GM06990 (cell line): ENCODE measurements at regions not wholly inside any gene's neighbourhood (a gene's known extent, or its start where the extent isn't known, plus 50 kb on each side); places are given as distances from the start of the nearest gene placed in this dataset.
"Not testable (repeated sequence)": the region's sequence is repeated elsewhere in the genome, so short reads cannot be mapped to it uniquely, and the experiment has no call there.

Experiments used
- DNase-seq: peaks from one replicate; pipeline ENCODE4 v3.0.0-alpha.2; 2011; ENCODE audit not compliant: insufficient read length; ENCODE audit errors: extremely low read depth
- H3K27me3 ChIP-seq: replicated peaks from 2 replicates; pipeline ENCODE4 v1.6.0; 2011; ENCODE audit warnings: low read length; ENCODE audit not compliant: control insufficient read depth, insufficient read depth
- H3K36me3 ChIP-seq: 2 replicates; pipeline ENCODE4 v1.5.1; 2011; ENCODE audit warnings: low read length; ENCODE audit not compliant: control insufficient read depth, insufficient read depth
- H3K4me3 ChIP-seq: replicated peaks from 2 replicates; pipeline ENCODE4 v1.5.1; 2011; ENCODE audit warnings: low read depth, mild to moderate bottlenecking, control low read depth, low read length
- TF ChIP-seq, protein P1 (sequence below): IDR thresholded peaks from 2 replicates; pipeline ENCODE4 v1.5.1; 2011; ENCODE audit warnings: low read length, control low read depth, mild to moderate bottlenecking, inconsistent platforms; ENCODE audit not compliant: insufficient read depth, poor library complexity, severe bottlenecking

DNA sequence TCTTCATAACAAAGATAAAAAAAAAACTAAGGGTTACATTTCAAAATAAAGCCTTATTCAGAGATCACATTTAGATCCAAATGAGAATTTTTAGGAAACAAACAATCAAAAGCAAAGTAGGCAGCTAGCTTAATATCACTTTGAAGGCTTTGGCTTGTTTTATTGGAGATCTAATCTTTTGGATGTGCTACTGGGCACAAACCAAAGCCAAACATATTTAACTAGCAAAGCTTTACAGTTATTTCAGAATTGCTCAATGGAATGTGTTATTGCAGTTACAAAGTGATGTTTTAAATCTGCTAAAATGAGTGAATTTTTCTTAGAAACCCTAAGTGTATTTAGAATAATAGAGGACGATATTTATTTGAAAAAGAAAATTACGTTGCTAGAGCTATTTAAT, 114.7 kb upstream of the KLHL1 start:
- no peaks in the 10 kb centered on the region for H3K36me3 ChIP-seq
- DNase-seq, result no peak
- H3K27me3 ChIP-seq, result no peaks in the 10 kb centered on the region
- TF ChIP-seq, protein P1, sequence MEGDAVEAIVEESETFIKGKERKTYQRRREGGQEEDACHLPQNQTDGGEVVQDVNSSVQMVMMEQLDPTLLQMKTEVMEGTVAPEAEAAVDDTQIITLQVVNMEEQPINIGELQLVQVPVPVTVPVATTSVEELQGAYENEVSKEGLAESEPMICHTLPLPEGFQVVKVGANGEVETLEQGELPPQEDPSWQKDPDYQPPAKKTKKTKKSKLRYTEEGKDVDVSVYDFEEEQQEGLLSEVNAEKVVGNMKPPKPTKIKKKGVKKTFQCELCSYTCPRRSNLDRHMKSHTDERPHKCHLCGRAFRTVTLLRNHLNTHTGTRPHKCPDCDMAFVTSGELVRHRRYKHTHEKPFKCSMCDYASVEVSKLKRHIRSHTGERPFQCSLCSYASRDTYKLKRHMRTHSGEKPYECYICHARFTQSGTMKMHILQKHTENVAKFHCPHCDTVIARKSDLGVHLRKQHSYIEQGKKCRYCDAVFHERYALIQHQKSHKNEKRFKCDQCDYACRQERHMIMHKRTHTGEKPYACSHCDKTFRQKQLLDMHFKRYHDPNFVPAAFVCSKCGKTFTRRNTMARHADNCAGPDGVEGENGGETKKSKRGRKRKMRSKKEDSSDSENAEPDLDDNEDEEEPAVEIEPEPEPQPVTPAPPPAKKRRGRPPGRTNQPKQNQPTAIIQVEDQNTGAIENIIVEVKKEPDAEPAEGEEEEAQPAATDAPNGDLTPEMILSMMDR, result no peak
- no peak overlapping the region for H3K4me3 ChIP-seq

DNA sequence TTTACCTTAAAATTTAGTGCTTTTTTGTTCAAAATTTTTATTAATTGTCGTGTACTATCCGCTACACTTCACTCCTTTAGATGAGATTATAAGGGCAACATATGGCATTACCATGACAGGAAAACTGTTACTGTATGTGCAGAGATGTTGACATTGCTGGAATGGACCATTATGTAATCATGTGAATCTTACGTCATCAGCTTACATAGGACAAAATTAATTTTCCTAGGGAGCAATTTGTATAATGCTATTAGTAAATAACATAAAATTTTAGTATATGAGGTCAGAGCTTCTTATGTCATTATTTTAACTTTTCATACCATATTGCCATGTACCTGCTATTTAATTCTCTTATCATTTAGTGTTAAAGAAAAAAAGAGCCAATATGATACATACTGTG, 110.4 kb upstream of the KLHL1 start:
- H3K36me3 ChIP-seq, result no peaks in the 10 kb centered on the region
- no peak overlapping the region for H3K4me3 ChIP-seq
- H3K27me3 ChIP-seq, result no peaks in the 10 kb centered on the region
- DNase-seq, result no peak
- TF ChIP-seq, protein P1, result no peak

DNA sequence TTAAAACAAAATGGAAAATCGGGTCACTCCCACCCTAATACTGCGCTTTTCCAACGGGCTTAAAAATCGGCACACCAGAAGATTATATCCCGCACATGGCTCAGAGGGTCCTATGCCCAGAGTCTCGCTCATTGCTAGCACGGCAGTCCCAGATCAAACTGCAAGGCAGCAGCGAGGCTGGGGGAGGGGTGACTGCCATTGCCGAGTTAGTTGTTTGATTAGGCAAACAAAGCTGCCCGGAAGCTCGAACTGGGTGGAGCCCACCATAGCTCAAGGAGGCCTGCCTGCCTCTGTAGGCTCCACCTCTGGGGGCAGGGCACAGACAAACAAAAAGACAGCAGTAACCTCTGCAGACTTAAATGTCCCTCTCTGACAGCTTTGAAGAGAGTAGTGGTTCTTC, 100.7 kb upstream of the KLHL1 start:
- H3K36me3 ChIP-seq, H3K27me3 ChIP-seq, H3K4me3 ChIP-seq, DNase-seq: not testable (repeated sequence)

DNA sequence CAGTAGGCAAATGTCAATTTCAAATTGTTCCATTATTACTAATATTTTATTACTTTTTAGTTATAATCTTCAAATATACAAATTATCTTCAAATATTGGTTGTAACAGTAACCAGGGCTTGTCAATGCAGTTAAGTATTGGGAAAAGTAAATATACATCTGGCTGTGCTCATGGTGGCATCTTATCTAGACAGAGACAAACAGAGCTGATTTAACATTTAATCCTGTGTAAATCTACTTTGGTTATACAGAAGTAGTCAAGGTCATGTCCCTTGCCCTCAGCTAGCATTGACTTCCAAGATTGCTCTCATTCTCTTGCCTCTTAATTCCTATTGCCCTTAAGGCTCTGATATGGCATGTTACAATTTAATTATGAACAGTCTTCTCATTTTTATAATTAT, 98.4 kb upstream of the KLHL1 start:
- Histone ChIP-seq H3K27me3 (no peaks in the 10 kb centered on the region), H3K4me3 (no peak overlapping the region), H3K36me3 (no peaks in the 10 kb centered on the region)
- no peak for DNase-seq
- TF ChIP-seq, protein P1, result no peak

DNA sequence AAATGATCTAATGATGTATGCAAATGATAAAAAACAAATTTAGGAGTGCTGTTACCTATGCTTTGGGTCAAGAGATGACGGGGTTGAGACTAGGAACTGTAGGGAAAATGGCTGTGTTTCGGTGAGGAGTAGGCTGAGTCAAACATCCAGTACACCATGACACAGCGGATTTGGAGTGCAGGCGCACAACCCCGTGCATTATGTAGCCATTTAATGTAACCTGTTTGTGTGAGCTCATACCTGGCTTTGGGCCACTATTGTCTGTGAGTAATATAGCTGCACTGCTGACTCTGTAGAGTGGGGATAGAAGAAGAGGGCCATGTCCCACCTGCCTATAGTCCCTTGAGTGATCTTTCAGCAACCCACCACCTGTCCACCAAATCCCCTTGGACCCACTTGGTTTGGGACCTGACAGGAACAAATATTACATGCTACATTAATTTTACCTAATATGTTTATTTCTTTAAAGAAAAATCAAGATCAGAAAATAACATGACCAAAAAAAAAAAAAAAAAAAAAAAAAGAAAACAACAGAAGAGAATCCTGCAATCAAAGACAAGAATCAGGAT, 95.5 kb upstream of the KLHL1 start:
- no peaks in the 10 kb centered on the region for H3K27me3 ChIP-seq
- no peak overlapping the region for H3K4me3 ChIP-seq
- TF ChIP-seq, protein P1, result no peak
- H3K36me3 ChIP-seq, result no peaks in the 10 kb centered on the region
- no peak for DNase-seq

DNA sequence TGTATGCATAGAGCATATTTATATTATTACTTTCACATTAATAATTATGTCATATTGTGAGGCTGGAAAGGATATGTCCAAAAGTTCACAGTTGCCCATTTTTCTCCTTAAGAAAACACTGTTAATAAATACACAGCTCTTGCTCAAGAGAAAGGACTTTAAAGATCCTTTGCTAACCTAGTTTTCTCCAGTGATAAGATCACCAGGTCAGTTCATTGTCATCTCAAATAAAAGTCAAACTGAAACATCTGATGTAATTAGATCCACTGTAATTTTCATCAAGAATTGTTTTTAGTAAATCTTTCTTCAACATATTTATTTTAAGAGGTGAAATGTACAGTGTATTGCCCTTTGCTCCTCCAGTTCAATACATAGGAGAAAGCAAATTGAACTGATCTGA, 82.8 kb upstream of the KLHL1 start:
- DNase-seq, result no peak
- Histone ChIP-seq H3K36me3 (no peaks in the 10 kb centered on the region), H3K4me3 (no peak overlapping the region), H3K27me3 (no peaks in the 10 kb centered on the region)
- TF ChIP-seq, protein P1, result no peak
